Endodermal cell (in vitro differentiated cells): ENCODE measurements at regions not wholly inside any gene's neighbourhood (a gene's known extent, or its start where the extent isn't known, plus 50 kb on each side); places are given as distances from the start of the nearest gene placed in this dataset.

Source experiments
- DNase-seq: peaks from one replicate; pipeline ENCODE4 v3.0.0-alpha.2; 2017
- H3K27ac ChIP-seq: 2 replicates; pipeline ENCODE4 v1.5.1; 2013; ENCODE audit warnings: mild to moderate bottlenecking, low read depth, low read length, moderate library complexity
- H3K27me3 ChIP-seq: 2 replicates; pipeline ENCODE4 v1.6.1; 2013; ENCODE audit warnings: mild to moderate bottlenecking, low read length, moderate library complexity; ENCODE audit not compliant: insufficient read depth, control insufficient read depth, poor library complexity, severe bottlenecking
- H3K36me3 ChIP-seq: 2 replicates; pipeline ENCODE4 v1.7.0; 2013; ENCODE audit warnings: mild to moderate bottlenecking, low read length, moderate library complexity; ENCODE audit not compliant: control insufficient read depth, insufficient read depth
- H3K4me1 ChIP-seq: one replicate; pipeline ENCODE4 v1.7.0; 2013; ENCODE audit warnings: low read length; ENCODE audit not compliant: control insufficient read depth, insufficient read depth
- H3K4me3 ChIP-seq: 2 replicates; pipeline ENCODE4 v1.5.1; 2013; ENCODE audit warnings: mild to moderate bottlenecking, low read length, moderate library complexity
- H3K9ac ChIP-seq: 2 replicates; pipeline ENCODE4 v1.6.1; 2013; ENCODE audit warnings: mild to moderate bottlenecking, low read length, moderate library complexity; ENCODE audit not compliant: poor library complexity, severe bottlenecking; ENCODE audit errors: extremely low read depth
- H3K9me3 ChIP-seq: 2 replicates; pipeline ENCODE4 v1.6.1; 2013; ENCODE audit warnings: mild to moderate bottlenecking, low read length, moderate library complexity; ENCODE audit not compliant: control insufficient read depth
- H3K27ac Mint-ChIP-seq: 2 replicates; pipeline ENCODE4 v1.8.0; 2020; ENCODE audit warnings: mixed read lengths
- H3K27me3 Mint-ChIP-seq: 2 replicates; pipeline ENCODE4 v1.8.0; 2021; ENCODE audit warnings: mild to moderate bottlenecking, mixed read lengths; ENCODE audit not compliant: insufficient read depth
- H3K36me3 Mint-ChIP-seq: 2 replicates; pipeline ENCODE4 v1.8.0; 2020; ENCODE audit warnings: low read depth, mixed read lengths
- H3K4me1 Mint-ChIP-seq: 2 replicates; pipeline ENCODE4 v1.8.0; 2020; ENCODE audit warnings: mixed read lengths
- H3K4me3 Mint-ChIP-seq: 2 replicates; pipeline ENCODE4 v1.8.0; 2020; ENCODE audit warnings: mild to moderate bottlenecking, moderate library complexity, mixed read lengths
- H3K9me3 Mint-ChIP-seq: 2 replicates; pipeline ENCODE4 v1.8.0; 2020; ENCODE audit warnings: mild to moderate bottlenecking, mixed read lengths
- WGBS, 2 experiments: methylation state at CpG; one replicate each; pipeline versions ENCODE4 v1.1.5 to v1.1.7; 2013; ENCODE audit warnings: missing lambda C conversion rate in 2 of 2, mixed read lengths in 1 of 2; ENCODE audit not compliant: insufficient coverage in 1 of 2, insufficient read length in 1 of 2; 5-methylcytosine and 5-hydroxymethylcytosine counted together
- TF ChIP-seq, protein P1 (sequence below): fragments of 200-600 bp; sonication (generic); conservative IDR thresholded peaks from 2 replicates; pipeline ENCODE4 v1.5.0; 2021; ENCODE audit warnings: antibody characterized with exemption, mild to moderate bottlenecking

DNA sequence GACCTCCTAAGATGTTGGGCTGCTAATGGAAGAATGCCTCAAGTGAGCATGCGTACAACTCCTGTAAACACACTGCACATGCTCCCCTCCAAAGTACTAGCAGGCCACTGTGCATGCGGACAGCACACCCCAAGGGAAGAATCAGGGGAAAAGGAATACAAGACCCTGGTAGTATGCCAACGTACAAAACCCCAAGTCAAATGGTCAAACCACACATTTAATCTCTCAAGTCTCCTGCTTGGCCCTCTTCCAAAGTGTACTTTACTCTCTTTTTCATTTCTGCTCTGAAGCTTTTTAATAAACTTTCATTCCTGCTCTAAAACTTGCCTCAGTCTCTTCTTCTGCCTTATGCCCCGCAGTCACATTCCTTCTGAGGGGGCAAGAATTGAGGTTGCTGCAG is 466.4 kb downstream of the DMRTA1 start:
- no peak overlapping the region for H3K27ac Mint-ChIP-seq
- no peak for DNase-seq
- 97 to 100% methylated on average over 3 to 4 of the region's 4 CpGs for WGBS, 2 experiments
- Histone ChIP-seq H3K4me1 (no peaks in the 10 kb centered on the region), H3K9me3 (no peaks in the 10 kb centered on the region), H3K27me3 (no peaks in the 10 kb centered on the region), H3K4me3 (no peak overlapping the region), H3K36me3 (no peaks in the 10 kb centered on the region), H3K27ac (no peak overlapping the region), H3K9ac (no peak overlapping the region)
- H3K4me1 Mint-ChIP-seq: peaks cover 30% of the 10 kb centered on the region
- H3K27me3 Mint-ChIP-seq: no peaks in the 10 kb centered on the region
- H3K36me3 Mint-ChIP-seq: no peaks in the 10 kb centered on the region
- no peak overlapping the region for H3K4me3 Mint-ChIP-seq
- no peaks in the 10 kb centered on the region for H3K9me3 Mint-ChIP-seq
- TF ChIP-seq, protein P1, sequence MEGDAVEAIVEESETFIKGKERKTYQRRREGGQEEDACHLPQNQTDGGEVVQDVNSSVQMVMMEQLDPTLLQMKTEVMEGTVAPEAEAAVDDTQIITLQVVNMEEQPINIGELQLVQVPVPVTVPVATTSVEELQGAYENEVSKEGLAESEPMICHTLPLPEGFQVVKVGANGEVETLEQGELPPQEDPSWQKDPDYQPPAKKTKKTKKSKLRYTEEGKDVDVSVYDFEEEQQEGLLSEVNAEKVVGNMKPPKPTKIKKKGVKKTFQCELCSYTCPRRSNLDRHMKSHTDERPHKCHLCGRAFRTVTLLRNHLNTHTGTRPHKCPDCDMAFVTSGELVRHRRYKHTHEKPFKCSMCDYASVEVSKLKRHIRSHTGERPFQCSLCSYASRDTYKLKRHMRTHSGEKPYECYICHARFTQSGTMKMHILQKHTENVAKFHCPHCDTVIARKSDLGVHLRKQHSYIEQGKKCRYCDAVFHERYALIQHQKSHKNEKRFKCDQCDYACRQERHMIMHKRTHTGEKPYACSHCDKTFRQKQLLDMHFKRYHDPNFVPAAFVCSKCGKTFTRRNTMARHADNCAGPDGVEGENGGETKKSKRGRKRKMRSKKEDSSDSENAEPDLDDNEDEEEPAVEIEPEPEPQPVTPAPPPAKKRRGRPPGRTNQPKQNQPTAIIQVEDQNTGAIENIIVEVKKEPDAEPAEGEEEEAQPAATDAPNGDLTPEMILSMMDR: no peak

DNA sequence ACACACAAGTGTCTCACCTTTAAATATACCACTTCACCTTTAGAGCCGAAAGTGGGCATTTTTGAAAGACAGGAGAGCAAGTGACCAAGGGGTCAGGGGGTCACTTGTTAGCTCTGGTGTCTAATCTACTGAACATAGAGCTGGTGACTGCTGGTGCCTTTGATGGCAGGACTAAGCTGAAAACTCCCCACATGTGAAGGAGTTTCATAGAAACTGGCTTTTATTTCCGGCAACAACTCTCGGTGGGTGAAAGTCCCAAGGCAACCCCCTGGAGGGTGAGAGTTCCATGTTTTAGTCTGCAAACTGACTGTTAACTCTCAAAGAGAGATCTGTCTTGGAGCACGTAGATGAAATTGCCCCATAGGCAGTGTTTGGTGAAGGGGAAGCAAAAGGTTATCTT is 466.9 kb downstream of the DMRTA1 start:
- whole genome bisulfite sequencing, 2 experiments: 84 to 85% methylated on average over 4 of the region's 4 CpGs
- H3K4me3 Mint-ChIP-seq: no peak overlapping the region

DNA sequence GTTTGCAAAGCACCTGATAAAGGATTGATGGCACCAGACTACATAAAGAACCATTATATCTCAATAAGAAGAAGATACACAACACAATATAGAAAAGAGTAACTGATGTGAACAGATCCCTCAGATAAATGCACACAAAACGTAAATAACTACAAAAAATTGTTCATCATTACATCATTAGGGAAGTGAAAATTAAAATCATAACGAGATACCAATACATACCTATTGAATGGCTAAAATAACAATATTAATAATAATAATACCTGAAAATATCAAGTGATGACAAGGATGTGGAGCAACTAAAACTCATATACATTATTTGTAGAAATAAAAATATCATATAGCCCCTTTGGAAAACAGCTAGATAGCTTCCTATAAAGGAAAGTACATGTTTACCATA is 469.5 kb downstream of the DMRTA1 start:
- Histone ChIP-seq H3K4me3 (no peak overlapping the region), H3K36me3 (no peaks in the 10 kb centered on the region), H3K27me3 (no peaks in the 10 kb centered on the region), H3K9me3 (no peaks in the 10 kb centered on the region), H3K9ac (no peak overlapping the region), H3K4me1 (no peaks in the 10 kb centered on the region), H3K27ac (no peak overlapping the region)
- Mint-ChIP-seq H3K4me1 (peaks cover 13% of the 10 kb centered on the region), H3K9me3 (no peaks in the 10 kb centered on the region), H3K27ac (no peak overlapping the region), H3K36me3 (no peaks in the 10 kb centered on the region), H3K27me3 (no peaks in the 10 kb centered on the region), H3K4me3 (no peak overlapping the region)
- no peak for DNase-seq
- TF ChIP-seq, protein P1: no peak
- 91% methylated on average over 1 of the region's 2 CpGs; no CpG with 5 or more reads in 1 of the 2 experiments for WGBS, 2 experiments

More for the DNA sequence above, 466.9 kb downstream of the DMRTA1 start:
- H3K9ac ChIP-seq: no peak overlapping the region
- Mint-ChIP-seq H3K4me1 (peaks cover 30% of the 10 kb centered on the region), H3K9me3 (no peaks in the 10 kb centered on the region), H3K27me3 (no peaks in the 10 kb centered on the region), H3K27ac (no peak overlapping the region), H3K36me3 (no peaks in the 10 kb centered on the region)
- H3K4me3 ChIP-seq: no peak overlapping the region
- TF ChIP-seq, protein P1: no peak
- H3K27me3 ChIP-seq: no peaks in the 10 kb centered on the region
- H3K27ac ChIP-seq: no peak overlapping the region
- H3K9me3 ChIP-seq: no peaks in the 10 kb centered on the region
- no peaks in the 10 kb centered on the region for H3K36me3 ChIP-seq
- DNase-seq: no peak
- H3K4me1 ChIP-seq: no peaks in the 10 kb centered on the region
